Neural cell (in vitro differentiated cells): ENCODE measurements at regions not wholly inside any gene's neighbourhood (a gene's known extent, or its start where the extent isn't known, plus 50 kb on each side); places are given as distances from the start of the nearest gene placed in this dataset.

Experiments used
- H2AFZ ChIP-seq: fragments of 200-600, 300-800 bp; sonication (generic), shearing (Covaris generic); 2 replicates; pipeline ENCODE4 v1.6.0; 2014; ENCODE audit warnings: low read depth, mild to moderate bottlenecking, antibody characterized with exemption, low read length, moderate library complexity
- H3F3A ChIP-seq: fragments of 200-600 bp; shearing (Covaris generic); 2 replicates; pipeline ENCODE4 v1.6.1; 2016; ENCODE audit warnings: mild to moderate bottlenecking, moderate library complexity, mixed read lengths, antibody characterized with exemption, low read length; ENCODE audit not compliant: insufficient read depth, poor library complexity, severe bottlenecking
- H3K27ac ChIP-seq: fragments of 200-600, 300-800 bp; sonication (generic), shearing (Covaris generic); 2 replicates; pipeline ENCODE4 v1.5.1; 2014; ENCODE audit warnings: mild to moderate bottlenecking, low read length, moderate library complexity
- H3K27me3 ChIP-seq: fragments of 300-800, 200-600 bp; sonication (generic), shearing (Covaris generic); 2 replicates; pipeline ENCODE4 v1.6.0; 2014; ENCODE audit warnings: mild to moderate bottlenecking, low read depth, low read length, moderate library complexity; ENCODE audit not compliant: insufficient read depth
- H3K36me3 ChIP-seq: fragments of 300-800, 200-600 bp; sonication (generic), shearing (Covaris generic); 2 replicates; pipeline ENCODE4 v1.5.1; 2014; ENCODE audit warnings: mild to moderate bottlenecking, antibody characterized with exemption, low read length, moderate library complexity; ENCODE audit not compliant: insufficient read depth
- H3K4me2 ChIP-seq: fragments of 300-800, 200-600 bp; sonication (generic), shearing (Covaris generic); 2 replicates; pipeline ENCODE4 v1.6.0; 2014; ENCODE audit warnings: mild to moderate bottlenecking, low read length
- H3K4me3 ChIP-seq: fragments of 300-800, 200-600 bp; sonication (generic), shearing (Covaris generic); 2 replicates; pipeline ENCODE4 v1.5.1; 2014; ENCODE audit warnings: mild to moderate bottlenecking, low read length, moderate library complexity
- H3K79me2 ChIP-seq: fragments of 200-600 bp; shearing (Covaris generic); replicated peaks from 2 replicates; pipeline ENCODE4 v1.6.0; 2014; ENCODE audit warnings: mild to moderate bottlenecking, low read length, moderate library complexity; ENCODE audit not compliant: insufficient read depth
- H3K9ac ChIP-seq: fragments of 300-800, 200-600 bp; sonication (generic), shearing (Covaris generic); 2 replicates; pipeline ENCODE4 v1.6.1; 2016; ENCODE audit warnings: mild to moderate bottlenecking, low read length, mixed read lengths
- H3K9me2 ChIP-seq: fragments of 200-600 bp; shearing (Covaris generic); 2 replicates; pipeline ENCODE4 v1.6.1; 2016; ENCODE audit warnings: mild to moderate bottlenecking, low read length, mixed read lengths; ENCODE audit not compliant: insufficient read depth
- H3K9me3 ChIP-seq: fragments of 200-600, 300-800 bp; sonication (generic), shearing (Covaris generic); 2 replicates; pipeline ENCODE4 v1.6.1; 2016; ENCODE audit warnings: mild to moderate bottlenecking, mixed run types, low read length, moderate library complexity, mixed read lengths
- H4K20me1 ChIP-seq: fragments of 200-600 bp; shearing (Covaris generic); 2 replicates; pipeline ENCODE4 v1.6.1; 2016; ENCODE audit warnings: mild to moderate bottlenecking, mixed run types; ENCODE audit not compliant: insufficient read depth
- CTCF ChIP-seq: fragments of 450-650 bp; IDR thresholded peaks from 2 replicates; pipeline ENCODE4 v1.5.1; 2014; ENCODE audit warnings: antibody characterized with exemption, mild to moderate bottlenecking, moderate library complexity; ENCODE audit not compliant: poor library complexity, severe bottlenecking
- EP300 ChIP-seq: fragments of 450-650 bp; conservative IDR thresholded peaks from 2 replicates; pipeline ENCODE4 v1.6.1; 2014; ENCODE audit warnings: antibody characterized with exemption, mild to moderate bottlenecking, moderate library complexity; ENCODE audit not compliant: poor library complexity, severe bottlenecking
- EZH2 ChIP-seq: fragments of 200-600, 300-800 bp; shearing (Covaris generic), sonication (generic); IDR thresholded peaks from 2 replicates; pipeline ENCODE4 v1.6.1; 2014; ENCODE audit warnings: antibody characterized with exemption, low read length, borderline replicate concordance, mild to moderate bottlenecking; ENCODE audit not compliant: insufficient read depth, poor library complexity, severe bottlenecking
- MXI1 ChIP-seq: fragments of 450-650 bp; conservative IDR thresholded peaks from 2 replicates; pipeline ENCODE4 v1.6.1; 2014; ENCODE audit warnings: antibody characterized with exemption, mild to moderate bottlenecking; ENCODE audit not compliant: poor library complexity, severe bottlenecking
- POLR2AphosphoS5 ChIP-seq: IDR thresholded peaks from 2 replicates; pipeline ENCODE4 v1.6.1; 2012
- RAD21 ChIP-seq: fragments of 450-650 bp; conservative IDR thresholded peaks from 2 replicates; pipeline ENCODE4 v1.6.1; 2014; ENCODE audit warnings: antibody characterized with exemption, mild to moderate bottlenecking, moderate library complexity
- REST ChIP-seq: IDR thresholded peaks from 2 replicates; pipeline ENCODE4 v1.6.1; 2012; ENCODE audit warnings: borderline replicate concordance
- SMC3 ChIP-seq: fragments of 450-650 bp; conservative IDR thresholded peaks from 2 replicates; pipeline ENCODE4 v1.6.1; 2014; ENCODE audit warnings: antibody characterized with exemption, mild to moderate bottlenecking, moderate library complexity; ENCODE audit not compliant: poor library complexity
- TAF1 ChIP-seq: IDR thresholded peaks from 2 replicates; pipeline ENCODE4 v1.6.1; 2012; ENCODE audit warnings: low read depth

GRCh38 chr6:168935628-168936010 is 318.0 kb downstream of the THBS2 start:
- H4K20me1 ChIP-seq, result no peaks in the 10 kb centered on the region

More at GRCh38 chr6:168935628-168936010, 318.0 kb downstream of the THBS2 start:
- Histone ChIP-seq H3F3A (no peaks in the 10 kb centered on the region), H2AFZ (no peak overlapping the region), H3K27me3 (no peaks in the 10 kb centered on the region), H3K9me2 (no peaks in the 10 kb centered on the region), H3K27ac (no peak overlapping the region), H3K36me3 (no peaks in the 10 kb centered on the region), H3K4me3 (no peak overlapping the region), H3K9me3 (no peaks in the 10 kb centered on the region), H3K4me2 (no peak overlapping the region), H3K79me2 (no peaks in the 10 kb centered on the region), H3K9ac (no peak overlapping the region)
- TF ChIP-seq EP300 (no peak), CTCF (no peak), RAD21 (no peak), EZH2 (no peak), POLR2AphosphoS5 (no peak), MXI1 (no peak), TAF1 (no peak), REST (no peak), SMC3 (no peak)
